SK-N-SH (cell line): ENCODE measurements at regions not wholly inside any gene's neighbourhood (a gene's known extent, or its start where the extent isn't known, plus 50 kb on each side); places are given as distances from the start of the nearest gene placed in this dataset.
"Not testable (repeated sequence)": the region's sequence is repeated elsewhere in the genome, so short reads cannot be mapped to it uniquely, and the experiment has no call there.

Experiments used
- CTCF ChIA-PET: fragments of 300-600, 350-600 bp; formaldehyde crosslinking; extraction: SDS; loops from one replicate; lab custom pipeline; 2021; lab: Yijun Ruan, JAX
- POLR2A ChIA-PET: fragments of 350-600 bp; sonication (Branson Sonifier 250); formaldehyde crosslinking; extraction: SDS; loops from one replicate; lab custom pipeline; 2020; ENCODE audit warnings: antibody characterized with exemption, inconsistent platforms; lab: Yijun Ruan, JAX
- DNase-seq: peaks from one replicate; pipeline ENCODE4 v3.0.0; 2012
- H2AFZ ChIP-seq: fragments of 200-600 bp; sonication (generic); 2 replicates; pipeline ENCODE4 v1.8.1; 2016; ENCODE audit warnings: antibody characterized with exemption, mild to moderate bottlenecking, low read depth
- H3F3A ChIP-seq: fragments of 200-600 bp; sonication (generic); replicated peaks from 2 replicates; pipeline ENCODE3; 2016; ENCODE audit warnings: antibody characterized with exemption, mild to moderate bottlenecking; ENCODE audit not compliant: insufficient read depth
- H3K27ac ChIP-seq, 2 experiments: fragments of 200-500 bp in 1 of 2; fragments of 200-600 bp in 1 of 2; sonication (Bioruptor generic) in 1 of 2; sonication (generic), shearing (Covaris generic) in 1 of 2; 2 replicates each; pipeline versions ENCODE4 v1.5.1 to v1.6.1; 2014 to 2016; ENCODE audit warnings: low read depth in 2 of 2, inconsistent platforms in 1 of 2, low read length in 1 of 2, mild to moderate bottlenecking in 1 of 2, mixed read lengths in 1 of 2
- H3K27me3 ChIP-seq: fragments of 200-600 bp; sonication (generic), shearing (Covaris generic); 2 replicates; pipeline ENCODE4 v1.6.1; 2016; ENCODE audit warnings: mixed run types; ENCODE audit not compliant: insufficient read depth
- H3K36me3 ChIP-seq, 2 experiments: fragments of 200-500 bp in 1 of 2; fragments of 200-600 bp in 1 of 2; sonication (Bioruptor generic) in 1 of 2; sonication (generic) in 1 of 2; replicated peaks in 1 of 2; 2 replicates each; pipeline versions ENCODE3 to v1.5.1; 2014 to 2016; ENCODE audit warnings: low read length in 1 of 2, mild to moderate bottlenecking in 1 of 2; ENCODE audit not compliant: insufficient read depth in 2 of 2, control insufficient read depth in 1 of 2
- H3K4me1 ChIP-seq, 2 experiments: fragments of 200-500 bp in 1 of 2; fragments of 200-600 bp in 1 of 2; sonication (Bioruptor generic) in 1 of 2; sonication (generic), shearing (Covaris generic) in 1 of 2; 2 replicates each; pipeline versions ENCODE4 v1.5.1 to v1.6.1; 2014 to 2016; ENCODE audit warnings: low read depth in 1 of 2, low read length in 1 of 2, mixed run types in 1 of 2; ENCODE audit not compliant: insufficient read depth in 2 of 2, control insufficient read depth in 1 of 2
- H3K4me2 ChIP-seq: fragments of 200-600 bp; sonication (generic), shearing (Covaris generic); 2 replicates; pipeline ENCODE4 v1.6.1; 2017; ENCODE audit warnings: mixed run types
- H3K4me3 ChIP-seq, 2 experiments: fragments of 200-500 bp in 1 of 2; fragments of 200-600 bp in 1 of 2; sonication (Bioruptor generic) in 1 of 2; sonication (generic), shearing (Covaris generic) in 1 of 2; 2 replicates each; pipeline versions ENCODE4 v1.5.1 to v1.8.1; 2014 to 2016; ENCODE audit warnings: low read depth in 2 of 2, inconsistent platforms in 1 of 2, low read length in 1 of 2, mild to moderate bottlenecking in 1 of 2, mixed read lengths in 1 of 2, moderate library complexity in 1 of 2
- H3K79me2 ChIP-seq: fragments of 200-600 bp; sonication (generic); 2 replicates; pipeline ENCODE4 v1.8.1; 2017; ENCODE audit warnings: mild to moderate bottlenecking; ENCODE audit not compliant: insufficient read depth
- H3K9ac ChIP-seq: fragments of 200-600 bp; sonication (generic); 2 replicates; pipeline ENCODE4 v1.6.1; 2017; ENCODE audit warnings: mixed run types
- H3K9me2 ChIP-seq: fragments of 200-600 bp; sonication (generic); 2 replicates; pipeline ENCODE4 v1.6.1; 2017; ENCODE audit warnings: mixed run types
- H3K9me3 ChIP-seq: fragments of 200-600 bp; sonication (generic); 2 replicates; pipeline ENCODE4 v1.6.1; 2017; ENCODE audit warnings: mixed run types, mild to moderate bottlenecking, moderate library complexity
- H4K20me1 ChIP-seq: fragments of 200-600 bp; sonication (generic); 2 replicates; pipeline ENCODE4 v1.6.1; 2017; ENCODE audit warnings: mild to moderate bottlenecking, mixed run types; ENCODE audit not compliant: insufficient read depth
- CTCF ChIP-seq: fragments of 200-600 bp; sonication (generic); IDR thresholded peaks from 2 replicates; pipeline ENCODE4 v1.6.1; 2017; ENCODE audit warnings: antibody characterized with exemption, mild to moderate bottlenecking, moderate library complexity
- FOSL2 ChIP-seq: IDR thresholded peaks from 2 replicates; pipeline ENCODE4 v1.4.0; 2012; ENCODE audit warnings: low read depth, mild to moderate bottlenecking, moderate library complexity, borderline replicate concordance
- GABPA ChIP-seq: IDR thresholded peaks from 2 replicates; pipeline ENCODE4 v1.4.0; 2012; ENCODE audit warnings: low read depth, mild to moderate bottlenecking
- GATA2 ChIP-seq: sonication (generic); formaldehyde crosslinking; IDR thresholded peaks from 2 replicates; pipeline ENCODE4 v1.5.0; 2020; ENCODE audit warnings: mild to moderate bottlenecking, missing genetic modification reagents
- MXI1 ChIP-seq: IDR thresholded peaks from 2 replicates; pipeline ENCODE4 v1.6.1; 2012; ENCODE audit warnings: mild to moderate bottlenecking, low read depth, low read length, improper control_type of control experiment
- NRF1 ChIP-seq: IDR thresholded peaks from 2 replicates; pipeline ENCODE4 v1.6.1; 2012; ENCODE audit warnings: low read depth, mild to moderate bottlenecking, low read length
- RAD21 ChIP-seq: IDR thresholded peaks from 2 replicates; pipeline ENCODE4 v1.6.1; 2012; ENCODE audit warnings: mild to moderate bottlenecking, low read length
- RCOR1 ChIP-seq: fragments of 150-350 bp; IDR thresholded peaks from 2 replicates; pipeline ENCODE4 v1.6.1; 2017; ENCODE audit warnings: antibody characterized with exemption, low read length
- RFX5 ChIP-seq: IDR thresholded peaks from 2 replicates; pipeline ENCODE4 v1.6.1; 2012; ENCODE audit warnings: mild to moderate bottlenecking, improper control_type of control experiment, low read length
- RXRA ChIP-seq: IDR thresholded peaks from 2 replicates; pipeline ENCODE4 v1.4.0; 2012; ENCODE audit warnings: low read depth, mild to moderate bottlenecking, borderline replicate concordance
- TEAD4 ChIP-seq: IDR thresholded peaks from 2 replicates; pipeline ENCODE4 v1.4.0; 2012; ENCODE audit warnings: mild to moderate bottlenecking, borderline replicate concordance; ENCODE audit not compliant: insufficient read depth
- YY1 ChIP-seq: IDR thresholded peaks from 2 replicates; pipeline ENCODE4 v1.4.0; 2012; ENCODE audit warnings: low read depth, mild to moderate bottlenecking
- WGBS: methylation state at CpG from one replicate; pipeline ENCODE4 v1.1.6; 2017; ENCODE audit warnings: low lambda C conversion rate; 5-methylcytosine and 5-hydroxymethylcytosine counted together

DNA sequence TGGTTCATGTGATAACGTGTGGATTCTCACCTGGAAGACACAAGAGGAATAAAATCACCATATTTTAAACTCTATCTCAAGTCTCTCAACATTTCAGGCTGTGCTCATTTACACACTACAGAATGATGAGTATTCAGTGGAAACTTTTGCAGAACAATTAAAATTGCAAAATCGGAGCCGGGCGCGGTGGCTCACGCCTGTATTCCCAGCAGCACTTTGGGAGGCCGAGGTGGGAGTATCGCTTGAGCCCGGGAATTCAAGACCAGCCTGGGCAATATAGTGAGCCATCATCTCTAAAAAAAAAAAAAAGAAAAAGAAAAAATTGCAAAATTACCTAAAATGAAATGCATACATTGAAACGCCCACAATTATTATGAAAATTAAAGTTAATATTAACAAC lies 825.9 kb downstream of the KCNJ18 start:
- H3K27ac ChIP-seq, result no peak overlapping the region
- WGBS, result 33% methylated on average over 10 of the region's 10 CpGs
- TF ChIP-seq RXRA, result no peak
- TF ChIP-seq YY1, result no peak
- TF ChIP-seq NRF1, result no peak
- TF ChIP-seq RAD21, result no peak
- TF ChIP-seq RCOR1, result no peak
- TF ChIP-seq FOSL2, result no peak
- TF ChIP-seq TEAD4, result no peak
- TF ChIP-seq GABPA, result no peak
- no peak for TF ChIP-seq GATA2 (CRISPR knock-in tag)
- TF ChIP-seq RFX5, result no peak
- no peak for TF ChIP-seq MXI1
- H3K4me1 ChIP-seq, result no peaks in the 10 kb centered on the region; a peak in 1 of 4 replicates
- H3K36me3 ChIP-seq, result no peaks in the 10 kb centered on the region
- H3K79me2 ChIP-seq, result no peaks in the 10 kb centered on the region
- no peaks in the 10 kb centered on the region for H3F3A ChIP-seq
- POLR2A ChIA-PET, result no interaction called here
- no peak overlapping the region for H3K9ac ChIP-seq
- H3K4me2 ChIP-seq, result no peak overlapping the region
- CTCF ChIA-PET, result no interaction called here
- no peaks in the 10 kb centered on the region for H3K9me3 ChIP-seq
- no peak overlapping the region for H3K4me3 ChIP-seq
- no peak overlapping the region for H2AFZ ChIP-seq
- no peaks in the 10 kb centered on the region for H4K20me1 ChIP-seq
- DNase-seq, result no peak
- H3K9me2 ChIP-seq, result no peaks in the 10 kb centered on the region
- H3K27me3 ChIP-seq, result peaks cover 4% of the 10 kb centered on the region; the same call in 1 of the 2 replicates

DNA sequence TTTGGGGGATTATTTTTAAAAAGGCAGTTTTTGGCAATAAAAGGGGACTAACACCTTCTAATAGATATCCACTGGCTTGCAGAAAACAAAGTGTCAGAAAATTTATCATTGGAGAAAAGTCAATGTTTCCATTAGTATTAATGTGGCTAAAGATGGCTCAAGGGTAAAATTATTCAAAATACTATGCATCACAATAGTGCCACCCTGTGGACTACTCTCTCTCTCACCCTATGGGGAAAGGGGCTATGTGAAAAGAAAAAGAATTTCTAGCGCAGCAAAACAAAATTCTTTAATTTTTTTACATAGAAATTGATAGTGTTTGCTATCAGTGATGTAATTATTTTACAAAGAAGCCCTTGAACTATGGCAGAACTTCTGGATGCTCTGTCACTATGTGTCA lies 856.5 kb downstream of the KCNJ18 start:
- H3K4me1 ChIP-seq, H3K4me2 ChIP-seq, H3K9ac ChIP-seq, H3K4me3 ChIP-seq, H3K36me3 ChIP-seq, H4K20me1 ChIP-seq, H3K9me3 ChIP-seq, POLR2A ChIA-PET, H2AFZ ChIP-seq, CTCF ChIA-PET, H3K27ac ChIP-seq, DNase-seq, H3F3A ChIP-seq, H3K79me2 ChIP-seq, H3K9me2 ChIP-seq, H3K27me3 ChIP-seq: not testable (repeated sequence)
- WGBS, result 0% methylated on average over 1 of the region's 1 CpG
- peak; percentile 50 for TF ChIP-seq CTCF

- H4K20me1 ChIP-seq, DNase-seq, H3K4me1 ChIP-seq, POLR2A ChIA-PET, H3F3A ChIP-seq, H3K79me2 ChIP-seq, H3K4me3 ChIP-seq, H3K27ac ChIP-seq, H3K36me3 ChIP-seq, H3K9me2 ChIP-seq, CTCF ChIA-PET, H3K9me3 ChIP-seq, H3K9ac ChIP-seq, H2AFZ ChIP-seq, H3K4me2 ChIP-seq, H3K27me3 ChIP-seq: not testable (repeated sequence)
- WGBS, result 13% methylated on average over 19 of the region's 23 CpGs
These were observed 859.5 kb downstream of the KCNJ18 start for GRCh38 chr17:22551695-22552415.
